ENCODE measurements at regions not wholly inside any gene's neighbourhood (a gene's known extent, or its start where the extent isn't known, plus 50 kb on each side); places are given as distances from the start of the nearest gene placed in this dataset.

DNA sequence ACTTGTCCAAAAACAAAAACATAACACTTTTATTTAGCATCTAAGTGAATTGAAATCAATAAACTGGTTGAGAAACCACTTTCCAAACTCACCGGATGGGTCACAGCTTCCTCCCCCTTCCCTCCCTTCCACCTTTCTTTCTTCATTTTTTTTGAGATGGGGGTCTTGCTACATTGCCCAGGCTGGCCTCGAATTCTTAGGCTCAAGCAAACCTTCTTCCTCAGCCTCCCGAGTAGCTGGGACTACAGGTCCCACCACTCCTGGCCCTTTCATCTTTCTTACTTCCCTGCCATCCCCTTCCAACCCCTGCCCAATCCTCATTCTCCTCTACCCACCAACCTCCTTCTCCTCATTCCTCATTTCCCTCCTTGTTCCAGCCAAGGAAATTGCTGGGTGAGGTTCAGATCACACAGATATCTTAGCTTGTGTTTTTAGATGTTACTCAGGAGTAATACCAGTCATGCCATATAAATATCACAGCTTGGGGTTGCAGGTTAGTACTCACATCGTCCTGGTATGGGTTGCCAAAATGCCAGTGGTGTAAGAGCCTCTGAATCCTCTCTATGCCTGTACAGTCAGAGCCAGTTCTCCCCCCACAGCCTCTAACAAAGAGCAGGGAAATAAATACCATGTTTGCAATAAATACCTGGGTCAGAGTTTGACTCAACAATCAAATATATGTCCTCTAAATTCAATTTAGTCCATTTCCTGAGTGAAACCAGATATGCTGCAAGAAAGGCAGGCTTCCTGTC, 132.7 kb upstream of the NDUFV2 start:
- no peak for DNase-seq (ENCODE audit: low spot score)

DNA sequence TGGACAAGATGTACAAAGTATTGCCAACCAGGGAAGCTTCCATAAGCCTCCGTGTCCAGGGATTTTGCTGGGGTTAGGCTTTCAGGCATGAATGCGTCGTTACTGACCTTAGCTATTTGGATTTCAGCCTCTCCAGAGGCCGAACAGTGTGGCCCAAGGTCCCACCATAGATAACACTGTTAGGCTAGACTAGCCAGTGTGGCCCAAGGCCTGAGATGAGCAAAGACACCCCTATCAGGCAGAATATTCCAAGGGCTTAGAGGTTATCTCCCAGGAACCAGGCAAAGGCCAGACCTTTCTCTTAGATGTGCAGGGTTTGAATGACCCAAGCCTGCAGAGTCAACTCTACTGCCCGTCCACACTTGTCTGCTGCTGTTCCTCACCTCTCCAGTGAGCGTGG, 131.7 kb upstream of the NDUFV2 start:
- no peak for DNase-seq (ENCODE audit: low spot score)

DNA sequence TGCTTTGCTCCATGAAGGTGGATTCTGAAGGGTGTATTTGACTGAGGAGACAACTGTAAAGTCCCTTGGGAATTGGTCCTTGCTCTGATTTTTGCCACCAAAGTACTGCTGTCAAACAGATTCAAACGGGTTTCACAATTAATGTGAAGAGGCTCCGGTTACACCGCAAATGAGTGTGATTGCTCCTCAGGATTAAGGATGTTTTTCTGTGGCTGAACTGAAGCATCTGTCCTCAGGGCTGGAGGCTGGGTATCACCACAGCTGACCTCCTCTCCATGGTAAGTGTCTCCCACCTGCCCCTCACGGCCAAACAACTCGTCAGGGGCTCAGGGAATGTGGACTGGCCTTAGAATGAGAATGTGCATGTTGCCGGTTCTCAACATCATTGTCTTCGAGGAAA, 130.4 kb upstream of the NDUFV2 start:
- no peak for DNase-seq (ENCODE audit: low spot score)

DNA sequence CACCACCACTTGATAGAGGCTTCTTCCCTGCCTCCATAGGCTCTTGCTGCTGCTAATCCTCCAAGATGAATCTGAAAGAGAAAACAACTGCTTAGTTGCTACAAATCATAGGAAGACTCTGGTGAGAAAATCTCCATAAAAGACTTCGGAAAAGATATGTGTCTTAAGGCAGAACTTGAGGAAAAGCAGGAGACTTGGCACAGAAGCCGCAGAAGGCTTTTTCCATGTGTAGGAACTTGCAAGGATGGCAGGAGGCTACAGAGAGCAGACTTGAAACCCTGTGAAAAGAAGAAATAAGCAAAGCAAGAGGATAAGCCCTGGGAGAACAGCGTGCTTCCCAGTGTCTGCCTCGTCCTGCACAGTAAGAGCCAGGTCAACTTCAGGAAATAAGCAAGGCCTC, 128.2 kb upstream of the NDUFV2 start:
- no peak for DNase-seq (ENCODE audit: low spot score)

DNA sequence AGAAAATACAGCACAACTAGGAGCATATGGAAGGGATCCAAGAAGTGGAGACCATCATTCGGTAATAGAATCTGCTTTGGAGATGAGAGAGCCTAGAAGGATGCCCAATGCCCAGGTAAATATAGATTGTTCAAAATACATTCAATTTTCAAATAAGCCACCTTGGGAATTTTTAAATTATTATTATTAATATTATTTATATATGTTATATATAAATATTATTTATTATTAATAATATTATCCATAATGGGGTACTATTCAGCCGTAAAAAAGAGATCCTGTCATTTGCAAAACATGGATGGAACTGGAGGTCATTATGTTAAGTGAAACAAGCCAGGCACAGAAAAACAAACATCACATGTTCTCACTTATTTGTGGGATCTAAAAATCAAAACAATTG, 127.8 kb upstream of the NDUFV2 start:
- no peak for DNase-seq (ENCODE audit: low spot score)

DNA sequence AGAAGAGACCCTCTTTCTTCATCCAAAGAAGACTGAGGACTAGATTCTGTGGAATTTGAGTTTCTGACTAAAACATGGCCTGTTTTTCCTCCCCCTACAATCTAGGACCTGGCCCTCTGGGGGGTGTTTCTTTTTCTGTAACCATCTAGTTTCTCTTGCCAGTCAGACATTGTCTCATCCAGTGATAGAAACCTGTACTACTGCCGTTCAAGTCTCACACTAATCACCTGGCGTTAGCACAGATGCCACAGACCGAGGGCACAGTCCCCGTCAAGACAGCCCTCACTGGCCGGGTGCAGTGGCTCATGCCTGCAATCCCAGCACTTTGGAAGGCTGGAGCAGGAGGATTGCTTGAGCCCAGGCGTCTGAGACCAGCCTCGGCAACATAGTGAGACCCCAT, 126.9 kb upstream of the NDUFV2 start:
- DNase-seq (ENCODE audit: low spot score): no peak

DNA sequence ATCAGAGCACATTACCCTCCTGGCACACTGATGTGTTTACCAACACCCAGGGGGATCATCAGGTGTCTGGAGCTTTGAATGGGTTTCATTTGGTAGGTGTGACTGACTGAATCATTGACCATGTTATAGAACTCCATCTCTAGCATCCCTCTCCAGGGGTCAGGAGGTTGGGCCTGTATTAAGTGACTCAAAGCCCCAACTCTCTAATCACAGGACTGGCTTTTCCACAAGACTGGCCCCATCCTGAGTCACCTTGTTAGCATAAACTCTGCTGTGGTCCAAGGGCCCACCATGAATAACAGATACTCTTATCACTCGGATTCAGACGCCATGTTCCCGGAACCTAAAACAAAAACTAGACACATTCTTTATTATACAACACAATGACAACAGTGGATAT, 125.9 kb upstream of the NDUFV2 start:
- DNase-seq (ENCODE audit: low spot score): no peak

DNA sequence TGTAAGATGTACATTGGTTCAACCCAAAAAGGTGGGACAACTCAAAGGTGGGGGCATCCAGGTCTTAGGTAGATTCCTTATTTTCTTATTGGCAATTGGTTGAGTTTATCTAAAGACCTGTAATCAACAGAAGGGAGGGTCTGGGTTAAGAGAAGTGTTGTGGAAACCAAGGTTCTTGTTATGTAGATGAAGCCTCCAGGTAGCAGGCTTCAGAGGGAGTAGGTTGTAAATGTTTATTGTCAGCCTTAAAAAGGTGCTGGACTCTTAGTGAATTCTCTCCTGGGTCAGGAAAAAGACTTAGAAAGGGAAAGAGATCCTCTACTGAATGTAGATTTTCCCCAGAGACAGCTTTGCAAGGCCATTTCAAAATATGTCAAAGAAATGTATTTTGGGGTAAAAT, 125.3 kb upstream of the NDUFV2 start:
- no peak for DNase-seq (ENCODE audit: low spot score)

DNA sequence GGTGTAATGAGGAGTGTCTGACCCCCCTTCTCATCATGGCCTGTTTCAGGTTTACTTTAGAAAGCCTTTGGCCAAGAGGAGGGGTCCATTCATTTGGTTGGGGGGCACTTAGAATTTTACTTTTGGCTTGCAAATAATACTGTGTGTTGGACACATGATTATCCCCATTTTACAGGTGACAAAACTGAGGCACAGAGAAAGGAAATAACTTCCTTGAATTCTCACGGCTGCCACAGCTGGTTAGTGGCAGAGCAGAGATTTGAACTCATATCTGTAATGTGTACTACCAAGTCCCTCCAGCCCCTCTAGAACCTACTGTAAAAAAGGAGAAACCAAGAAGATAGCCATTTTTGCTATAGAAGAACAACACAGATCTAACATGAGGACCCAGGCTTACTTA, 124.8 kb upstream of the NDUFV2 start:
- no peak for DNase-seq (ENCODE audit: low spot score)

DNA sequence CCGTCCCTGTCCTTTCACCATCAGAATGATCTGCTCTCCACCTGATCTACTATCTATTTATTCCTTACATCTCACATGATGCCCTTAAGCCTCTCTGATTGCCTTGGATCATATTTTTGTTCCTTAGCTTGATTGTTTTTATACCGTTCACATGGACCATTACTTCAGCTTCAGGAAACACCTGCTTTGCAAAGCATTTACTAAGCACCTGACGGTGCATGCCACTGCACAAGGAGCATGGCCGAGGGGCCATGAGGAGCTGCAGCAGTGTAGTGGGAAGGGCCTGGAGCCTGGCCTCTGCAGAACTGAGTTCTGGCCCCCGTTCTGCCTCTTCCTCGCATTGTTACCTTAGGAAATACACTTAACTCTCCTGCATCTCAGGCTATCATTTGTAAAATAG, 124.1 kb upstream of the NDUFV2 start:
- no peak for DNase-seq (ENCODE audit: low spot score)

DNA sequence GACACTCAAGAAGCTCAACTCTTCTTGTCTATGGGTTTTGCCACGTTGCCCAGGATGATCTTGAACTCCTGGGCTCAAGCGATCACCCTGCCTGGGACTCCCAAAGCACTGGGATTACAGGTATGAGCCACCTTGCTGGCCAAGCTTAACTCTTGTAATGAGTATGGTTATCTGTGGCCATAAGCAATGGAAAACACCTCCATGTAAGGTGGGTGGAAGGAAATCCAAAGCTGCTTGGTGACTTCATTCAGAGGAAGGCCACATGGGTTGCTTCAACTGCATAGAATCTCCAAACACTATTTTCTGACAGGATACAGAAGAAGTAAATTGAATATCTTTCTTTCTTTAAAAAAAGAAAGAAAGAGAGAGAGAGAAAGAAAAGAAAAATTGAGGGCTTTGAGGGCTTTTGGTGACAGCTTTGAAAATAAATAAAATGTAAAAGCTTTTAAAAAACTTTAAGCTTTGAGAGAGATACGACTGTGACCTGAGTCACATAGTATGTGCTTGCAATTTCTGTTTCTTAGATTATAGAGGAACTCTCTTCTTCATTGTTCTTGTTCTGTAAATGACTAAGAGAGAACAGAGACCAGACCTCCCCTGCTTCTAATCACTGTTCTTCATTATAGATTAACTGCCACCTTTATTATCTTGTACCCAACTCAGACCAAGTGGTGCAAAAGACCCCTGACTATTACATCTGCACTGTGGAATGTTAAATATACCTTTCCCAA, 123.1 kb upstream of the NDUFV2 start:
- DNase-seq (ENCODE audit: low spot score): no peak

DNA sequence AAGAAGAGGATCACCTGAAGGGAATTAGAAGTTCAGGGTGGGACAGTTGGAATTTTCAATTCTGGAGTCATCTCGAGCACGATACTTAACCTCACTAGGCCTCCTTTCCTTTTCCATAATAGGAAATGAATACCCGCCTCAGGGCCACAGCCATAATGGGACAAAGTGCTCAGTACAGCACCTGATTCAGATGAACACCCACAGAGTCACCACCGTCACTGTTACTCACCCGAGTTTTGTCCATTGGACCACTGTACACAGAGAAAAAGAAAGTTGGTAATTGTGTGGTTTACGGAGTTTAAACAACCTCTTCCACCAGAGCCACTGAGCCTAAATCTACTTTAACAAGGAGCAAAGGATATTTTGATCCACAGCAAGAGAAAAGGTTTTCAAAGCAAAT, 122.0 kb upstream of the NDUFV2 start:
- DNase-seq (ENCODE audit: low spot score): no peak

DNA sequence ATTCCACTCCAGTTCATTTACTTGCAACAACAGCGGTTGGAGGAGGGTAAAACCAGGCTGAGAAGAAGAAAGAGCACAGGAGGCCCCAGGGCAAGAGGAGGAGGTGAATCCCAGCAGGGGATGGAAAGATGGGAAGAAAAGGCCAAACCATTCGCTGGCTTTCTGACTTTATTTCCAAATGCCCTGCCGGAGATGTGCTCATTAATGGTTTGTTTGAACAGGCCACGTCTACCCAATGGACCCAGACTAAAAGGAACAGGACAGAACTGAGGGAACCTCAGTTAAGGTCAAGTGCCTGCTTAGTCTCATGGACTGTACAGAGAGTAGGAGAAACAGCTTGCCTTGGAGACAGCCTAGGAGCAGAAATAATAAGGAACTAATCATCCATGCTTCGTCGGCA, 121.6 kb upstream of the NDUFV2 start:
- DNase-seq (ENCODE audit: low spot score): no peak

DNA sequence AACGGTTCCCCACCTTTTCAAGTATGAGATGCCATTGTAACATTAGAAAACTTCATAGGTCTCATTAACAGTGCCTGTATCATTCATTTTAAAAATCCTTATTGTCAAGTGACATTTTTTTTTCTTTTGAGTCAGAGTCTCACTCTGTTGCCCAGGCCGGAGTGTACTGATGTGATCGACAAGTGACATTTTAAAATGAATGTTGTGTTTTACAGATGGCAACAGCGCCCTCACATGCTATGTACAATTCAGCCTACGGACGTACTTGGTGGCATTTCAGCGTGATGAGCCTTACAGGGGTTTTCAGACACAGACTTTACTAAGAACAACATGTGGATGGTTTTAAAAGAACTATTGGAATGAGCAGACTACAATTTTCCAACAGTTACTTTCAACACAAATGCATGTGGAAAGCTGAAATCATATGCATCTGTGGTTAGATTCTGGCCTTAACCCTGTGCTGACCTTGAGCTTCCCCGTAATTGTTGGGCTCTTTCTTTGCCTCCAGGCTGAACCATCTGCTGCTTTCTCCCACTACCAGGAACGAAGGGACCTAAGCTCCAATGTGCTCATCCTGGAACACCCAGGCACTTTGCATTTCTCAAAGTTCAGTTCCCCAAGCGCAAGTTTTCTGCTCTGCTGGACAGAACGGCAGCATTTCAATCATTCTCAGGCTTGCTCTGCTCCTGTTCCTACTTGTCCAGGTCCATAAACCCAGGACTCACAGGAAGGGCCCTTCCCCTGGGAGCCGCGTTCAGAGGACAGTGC, 119.9 kb upstream of the NDUFV2 start:
- DNase-seq (ENCODE audit: low spot score): peak; percentile 73

DNA sequence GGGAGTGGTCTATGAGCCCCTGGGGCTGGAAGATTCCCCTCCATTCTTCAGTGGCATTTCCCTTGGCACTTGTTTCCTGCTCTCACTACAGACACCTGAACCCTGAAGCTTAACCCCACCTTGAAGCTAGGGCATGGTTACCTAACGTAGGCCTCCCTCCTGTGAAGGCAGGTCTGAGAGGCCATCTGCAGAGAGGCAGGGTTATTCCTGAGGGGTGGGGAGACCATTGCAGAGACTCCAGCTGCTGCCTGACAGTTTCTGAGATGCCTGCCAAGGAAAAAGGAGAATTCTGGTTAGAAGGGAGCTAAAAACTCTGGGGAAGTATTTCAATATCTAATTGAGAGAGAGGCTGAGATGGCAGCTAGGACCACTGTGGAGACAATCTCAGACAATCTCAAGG, 119.3 kb upstream of the NDUFV2 start:
- no peak for DNase-seq (ENCODE audit: low spot score)

DNA sequence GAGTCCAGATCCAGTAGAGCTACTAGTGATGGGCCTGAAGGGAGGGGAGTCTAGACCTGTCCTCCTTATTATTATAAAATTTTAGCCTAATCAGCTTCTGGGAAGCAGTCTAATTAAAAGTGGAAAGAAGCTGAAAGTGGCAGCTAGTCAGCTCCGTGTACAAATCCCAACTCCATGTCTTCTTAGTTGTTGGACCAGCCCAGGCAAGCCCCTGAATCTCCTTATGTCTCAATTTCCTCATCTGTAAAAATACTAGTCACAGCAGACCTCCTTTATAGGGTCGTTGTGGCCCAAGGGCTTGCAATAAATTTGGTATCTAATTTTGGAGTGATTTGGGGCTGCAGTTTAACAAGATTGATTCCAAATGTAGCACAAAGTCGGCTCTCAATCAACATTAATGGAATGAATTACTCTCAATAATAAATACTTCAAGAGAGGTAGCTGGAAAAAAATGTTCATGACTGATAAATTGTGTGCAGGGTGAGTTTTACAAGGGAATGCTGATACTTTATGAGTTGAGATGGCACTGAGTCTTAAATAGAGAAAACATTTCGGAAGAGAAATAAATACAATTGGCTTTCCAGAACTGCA, 118.3 kb upstream of the NDUFV2 start:
- no peak for DNase-seq (ENCODE audit: low spot score)

DNA sequence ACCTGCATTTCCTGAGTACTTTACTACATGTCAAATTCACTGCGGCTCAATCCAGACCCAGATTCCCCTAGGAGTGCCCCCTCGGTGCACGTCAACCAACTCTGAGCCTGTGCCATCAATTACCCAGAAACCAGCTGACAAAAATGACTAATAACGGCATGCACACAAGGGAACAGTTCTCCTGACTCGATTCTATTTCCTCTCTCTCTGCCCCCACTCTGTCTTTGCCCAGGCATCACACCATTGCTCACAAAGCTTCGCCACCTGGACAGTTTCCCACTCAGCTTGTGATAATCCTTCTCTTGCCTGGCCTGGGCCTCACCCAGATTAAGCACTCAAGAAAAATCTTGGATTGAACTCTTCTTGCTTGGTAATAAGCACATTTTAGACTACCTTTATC, 115.3 kb upstream of the NDUFV2 start:
- DNase-seq (ENCODE audit: low spot score): peak; percentile 49

DNA sequence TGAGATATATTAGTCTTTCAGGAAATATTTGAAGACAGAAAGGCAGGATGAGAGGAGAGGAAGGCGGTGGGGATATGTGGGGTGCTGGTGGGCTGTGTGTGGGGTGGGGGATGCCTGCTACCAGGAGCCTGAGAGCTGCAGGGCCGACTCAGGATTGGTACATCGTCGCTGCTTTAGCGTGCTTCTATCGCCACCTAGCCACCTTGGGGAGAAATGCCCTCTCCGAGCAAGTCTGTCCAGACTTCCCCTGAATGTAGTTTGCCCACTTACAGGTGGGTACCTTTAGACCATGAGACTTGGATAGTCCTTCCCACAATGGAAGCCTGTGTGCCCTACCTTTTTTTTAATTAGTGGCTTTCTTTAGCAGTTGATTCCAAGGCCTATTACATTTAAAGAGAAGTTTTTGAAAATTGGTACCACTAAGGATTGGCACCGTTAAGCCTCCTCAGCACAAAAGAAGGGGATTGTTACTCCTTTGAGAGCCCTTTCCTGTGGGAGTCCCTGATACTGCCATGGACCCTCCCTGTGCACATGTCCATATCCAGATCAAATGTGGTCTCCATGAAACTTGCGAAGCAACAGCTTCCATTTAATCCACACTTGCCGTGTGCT, 114.1 kb upstream of the NDUFV2 start:
- DNase-seq (ENCODE audit: low spot score): peak; percentile 72

DNA sequence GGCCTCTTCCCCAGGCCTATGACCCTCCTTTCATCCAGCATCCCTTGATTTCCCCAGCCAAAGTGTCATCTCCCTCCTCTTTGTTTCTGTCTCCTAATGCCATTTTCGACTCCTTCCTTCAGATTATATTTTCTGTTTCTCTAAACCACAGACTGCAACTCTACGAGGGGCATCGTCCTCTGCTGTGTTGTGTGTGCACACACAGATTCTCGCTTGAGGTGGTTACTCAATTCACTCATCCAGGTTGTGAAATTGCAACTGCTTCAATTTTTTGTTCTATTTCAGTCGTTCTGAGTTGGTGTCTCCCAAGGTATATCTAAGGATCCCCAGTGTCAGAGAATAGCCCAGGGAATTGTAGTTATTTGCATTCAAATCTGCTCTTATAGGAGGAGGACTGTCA, 113.5 kb upstream of the NDUFV2 start:
- DNase-seq (ENCODE audit: low spot score): no peak

DNA sequence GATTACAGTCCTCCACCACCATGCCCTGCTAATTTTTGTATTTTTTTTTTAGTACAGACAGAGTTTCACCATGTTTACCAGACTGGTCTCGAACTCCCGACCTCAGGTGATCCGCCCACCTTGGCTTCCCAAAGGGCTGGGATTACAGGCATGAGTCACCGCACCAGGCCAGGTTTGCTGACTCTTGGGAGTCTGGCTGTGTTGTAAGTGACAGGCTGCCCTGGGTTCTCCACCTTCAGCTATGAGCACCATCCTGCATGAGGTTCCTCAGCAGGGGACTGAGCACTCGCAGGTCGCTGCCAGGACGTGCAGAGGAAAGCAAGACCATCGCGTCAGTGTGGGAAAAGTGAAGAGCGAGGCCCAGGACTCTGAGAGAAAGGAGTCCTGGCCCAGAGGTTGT, 112.6 kb upstream of the NDUFV2 start:
- no peak for DNase-seq (ENCODE audit: low spot score)

DNA sequence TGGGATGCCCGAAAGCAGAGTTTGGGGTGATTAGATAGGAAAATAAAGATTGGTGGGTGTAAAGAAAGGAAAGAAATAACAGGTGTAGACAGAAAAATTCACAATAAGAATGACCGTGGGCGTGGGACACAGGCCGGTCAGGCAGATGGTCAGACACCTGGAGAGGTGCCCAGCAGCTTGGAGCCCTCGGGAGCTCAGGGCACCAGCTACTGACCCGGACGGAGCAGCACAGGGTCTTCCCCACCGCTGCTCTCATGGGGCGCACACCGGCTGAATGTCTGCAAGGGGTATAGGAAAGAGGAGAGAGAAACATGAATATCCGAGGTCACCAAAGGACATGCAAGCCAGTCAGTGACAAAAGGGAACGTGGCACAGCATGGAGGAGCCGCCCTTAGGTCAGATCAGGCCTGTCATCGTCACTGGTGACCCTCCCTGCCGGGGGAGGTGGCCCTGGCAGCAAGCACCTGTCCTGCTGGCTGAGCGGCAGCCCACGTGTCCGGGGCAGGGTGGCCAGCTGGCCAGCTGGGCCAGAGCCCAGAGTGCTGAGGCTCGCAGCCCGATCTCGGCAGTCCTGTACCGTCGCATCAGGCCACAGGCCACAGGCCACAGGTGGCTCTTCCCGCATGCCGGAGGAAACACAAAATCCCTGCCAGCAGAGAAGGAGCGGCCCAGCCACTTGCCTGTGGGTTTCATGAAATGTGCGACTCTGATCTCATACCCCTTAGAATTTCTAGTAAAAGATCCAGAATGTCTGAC, 112.0 kb upstream of the NDUFV2 start:
- peak; percentile 66 for DNase-seq (ENCODE audit: low spot score)

DNA sequence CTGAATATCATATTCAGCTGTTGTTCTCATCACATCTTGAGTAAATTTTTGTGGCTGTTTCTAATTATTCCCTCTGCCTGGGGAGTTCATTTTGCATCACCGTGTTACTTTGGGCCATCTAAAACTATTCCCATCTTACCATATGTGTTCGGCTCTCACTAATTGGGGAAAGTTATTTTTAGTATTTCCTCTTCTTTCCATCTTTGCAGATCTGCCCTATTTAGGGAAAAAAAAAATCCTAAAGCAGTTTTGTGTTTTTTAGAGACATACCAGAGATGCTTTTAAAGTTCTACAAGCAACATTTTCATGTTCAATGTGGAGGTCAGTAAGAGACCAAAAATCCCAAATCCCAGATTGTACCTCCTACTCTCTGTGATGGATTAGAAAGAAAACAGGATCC, 111.3 kb upstream of the NDUFV2 start:
- peak; percentile 57 for DNase-seq (ENCODE audit: low spot score)
